ENCODE measurements at regions not wholly inside any gene's neighbourhood (a gene's known extent, or its start where the extent isn't known, plus 50 kb on each side); places are given as distances from the start of the nearest gene placed in this dataset.

DNA sequence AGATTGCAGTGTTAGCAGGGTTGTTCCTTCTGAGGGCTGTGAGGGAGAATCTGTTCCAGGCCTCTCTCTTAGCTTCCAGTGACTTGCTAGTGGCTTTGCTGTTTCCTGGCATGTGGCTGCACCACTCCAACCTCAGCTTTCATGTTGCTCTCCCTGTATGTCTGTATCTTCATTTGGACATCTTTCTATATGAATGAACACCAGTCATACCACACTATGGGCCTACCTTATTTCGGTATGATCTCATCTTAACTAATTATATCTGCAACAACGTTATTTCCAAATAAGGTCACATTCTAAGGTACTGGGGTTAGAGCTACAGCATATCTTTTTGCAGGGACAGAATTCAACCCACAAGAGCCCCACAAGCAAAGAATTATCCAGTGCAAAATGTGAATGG lies 356.7 kb upstream of the UMPS start:
- TF ChIP-seq, protein P1, sequence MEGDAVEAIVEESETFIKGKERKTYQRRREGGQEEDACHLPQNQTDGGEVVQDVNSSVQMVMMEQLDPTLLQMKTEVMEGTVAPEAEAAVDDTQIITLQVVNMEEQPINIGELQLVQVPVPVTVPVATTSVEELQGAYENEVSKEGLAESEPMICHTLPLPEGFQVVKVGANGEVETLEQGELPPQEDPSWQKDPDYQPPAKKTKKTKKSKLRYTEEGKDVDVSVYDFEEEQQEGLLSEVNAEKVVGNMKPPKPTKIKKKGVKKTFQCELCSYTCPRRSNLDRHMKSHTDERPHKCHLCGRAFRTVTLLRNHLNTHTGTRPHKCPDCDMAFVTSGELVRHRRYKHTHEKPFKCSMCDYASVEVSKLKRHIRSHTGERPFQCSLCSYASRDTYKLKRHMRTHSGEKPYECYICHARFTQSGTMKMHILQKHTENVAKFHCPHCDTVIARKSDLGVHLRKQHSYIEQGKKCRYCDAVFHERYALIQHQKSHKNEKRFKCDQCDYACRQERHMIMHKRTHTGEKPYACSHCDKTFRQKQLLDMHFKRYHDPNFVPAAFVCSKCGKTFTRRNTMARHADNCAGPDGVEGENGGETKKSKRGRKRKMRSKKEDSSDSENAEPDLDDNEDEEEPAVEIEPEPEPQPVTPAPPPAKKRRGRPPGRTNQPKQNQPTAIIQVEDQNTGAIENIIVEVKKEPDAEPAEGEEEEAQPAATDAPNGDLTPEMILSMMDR (IDR thresholded peaks at IDR 0.05; ENCODE audit: low read depth, low read length), result no peak
- DNase-seq (ENCODE audit: extremely low read depth, low read depth), result no peak

DNA sequence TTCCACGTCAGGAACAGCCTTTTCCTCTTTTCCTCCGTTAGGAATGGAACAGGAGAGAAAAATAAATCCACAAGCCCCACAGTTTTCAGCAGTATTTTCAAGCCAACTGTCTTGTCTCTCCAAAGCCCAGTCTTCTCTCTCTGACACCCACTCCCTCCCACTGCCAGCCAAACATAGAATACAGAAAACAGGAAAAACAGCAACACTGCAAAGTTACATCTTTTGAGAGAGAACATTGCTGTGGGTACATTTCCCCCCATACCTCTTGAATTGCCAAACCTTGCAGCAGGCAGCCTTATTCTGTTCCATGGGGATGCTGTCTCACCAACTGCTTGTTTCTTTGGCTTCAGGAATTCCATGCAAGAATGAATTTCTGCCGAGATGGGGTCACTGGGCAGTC lies 355.7 kb upstream of the UMPS start:
- no peak for DNase-seq (ENCODE audit: extremely low read depth, low read depth)
- TF ChIP-seq, protein P1 (IDR thresholded peaks at IDR 0.05; ENCODE audit: low read depth, low read length), result no peak

DNA sequence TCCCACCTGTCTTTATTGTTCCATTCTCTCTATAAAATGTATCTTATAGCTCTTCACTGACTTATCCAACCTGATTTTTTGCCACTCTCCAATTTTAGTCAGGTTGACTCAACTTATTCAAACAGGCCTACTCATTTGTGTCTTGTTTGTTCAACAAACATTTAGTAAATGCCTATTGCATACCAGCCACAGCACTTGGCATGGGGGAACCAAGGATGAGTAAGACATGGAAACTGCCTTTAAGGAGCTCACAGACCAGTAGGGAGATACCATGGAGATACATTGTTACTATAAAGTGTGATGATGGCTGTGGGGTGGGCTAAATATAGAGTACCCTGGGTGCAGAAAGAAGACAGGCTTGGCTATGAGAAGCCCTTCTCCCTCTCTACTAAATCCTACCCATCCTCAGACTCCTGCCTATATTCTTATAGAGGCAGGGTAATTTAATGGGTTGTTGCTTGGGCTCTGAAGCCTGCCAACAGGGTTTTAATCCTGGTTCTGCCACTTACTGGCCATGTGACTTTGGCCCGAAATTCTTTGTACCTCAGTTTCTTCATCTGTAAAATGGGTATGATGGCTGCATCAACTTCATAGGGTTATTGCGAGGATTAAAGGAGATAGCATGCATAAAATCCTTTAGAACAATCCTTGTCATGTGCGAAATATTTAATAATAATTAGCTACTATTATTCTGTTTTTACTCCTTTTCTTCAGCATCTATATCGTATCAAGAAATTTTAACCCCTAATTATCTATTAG lies 348.5 kb upstream of the UMPS start:
- DNase-seq (ENCODE audit: extremely low read depth, low read depth), result no peak
- TF ChIP-seq, protein P1 (IDR thresholded peaks at IDR 0.05; ENCODE audit: low read depth, low read length), result no peak

DNA sequence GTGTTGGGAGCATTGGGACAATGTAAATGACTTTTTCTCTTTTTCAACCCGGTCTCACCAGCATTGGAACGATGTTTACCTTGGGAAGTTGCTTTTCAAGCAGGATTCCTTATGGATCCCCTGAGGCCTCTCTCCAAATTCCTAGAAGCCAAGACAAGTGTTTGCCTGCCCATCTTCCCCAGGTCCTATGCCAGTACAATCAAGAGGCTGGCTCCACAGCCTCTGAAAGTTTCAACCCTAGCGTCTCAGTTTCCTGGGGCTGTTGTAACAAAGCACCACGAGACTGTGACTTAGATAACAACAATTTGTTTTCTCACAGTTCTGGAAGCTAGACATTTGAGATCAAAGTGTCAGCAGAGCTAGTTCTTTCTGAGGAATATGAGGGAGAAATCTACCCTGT lies 347.2 kb upstream of the UMPS start:
- TF ChIP-seq, protein P1 (IDR thresholded peaks at IDR 0.05; ENCODE audit: low read depth, low read length), result no peak
- DNase-seq (ENCODE audit: extremely low read depth, low read depth), result no peak

DNA sequence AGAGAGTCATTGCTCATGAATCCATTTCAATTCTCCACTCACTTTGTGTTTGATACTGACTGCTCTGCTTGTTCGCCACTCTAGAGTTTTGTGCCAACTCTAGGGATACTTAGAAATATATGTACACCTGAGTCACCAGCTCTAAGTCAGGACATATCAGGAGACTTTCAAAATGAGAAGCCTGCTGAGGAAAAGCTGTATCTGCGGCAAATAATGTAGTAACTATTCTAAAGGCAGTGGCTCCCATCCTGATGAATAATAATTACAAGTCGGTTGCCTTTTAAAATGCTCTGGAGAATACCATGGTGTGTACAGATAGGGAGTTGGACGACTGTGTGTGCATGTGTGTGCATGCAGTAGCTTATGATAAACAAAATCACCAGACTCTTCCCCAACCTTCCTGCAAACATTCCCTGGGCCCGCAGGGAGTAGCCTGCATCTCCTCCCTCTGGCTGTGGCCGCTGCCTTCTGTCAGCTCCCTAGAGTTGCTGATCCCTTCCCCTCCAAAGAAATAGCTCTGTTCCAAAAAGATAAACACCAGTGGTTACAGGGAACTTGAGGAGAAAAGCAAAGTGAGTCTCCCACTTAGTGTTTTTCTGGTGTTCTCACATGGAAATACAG lies 346.3 kb upstream of the UMPS start:
- TF ChIP-seq, protein P1 (IDR thresholded peaks at IDR 0.05; ENCODE audit: low read depth, low read length), result no peak
- DNase-seq (ENCODE audit: extremely low read depth, low read depth), result no peak

DNA sequence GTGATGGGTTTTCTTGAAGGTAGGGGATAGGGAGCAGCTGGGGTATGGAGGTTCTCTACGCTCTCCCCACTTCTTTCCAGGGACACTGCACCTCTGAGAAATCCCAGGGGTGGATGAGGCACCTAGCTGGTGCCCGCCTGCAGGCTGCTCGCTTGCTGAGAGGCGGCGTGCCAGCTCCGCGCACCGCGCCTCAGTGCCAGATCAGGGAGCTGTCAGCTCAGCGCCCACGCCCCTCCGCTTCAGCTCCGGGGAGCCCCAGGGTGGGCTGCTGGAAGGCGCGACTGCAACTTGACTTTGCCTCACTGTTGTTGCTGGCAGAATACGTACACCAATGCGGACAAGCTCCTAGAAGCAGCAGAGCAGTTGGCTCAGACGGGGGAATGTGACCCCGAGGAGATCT lies 345.7 kb upstream of the UMPS start:
- no peak for DNase-seq (ENCODE audit: extremely low read depth, low read depth)
- TF ChIP-seq, protein P1 (IDR thresholded peaks at IDR 0.05; ENCODE audit: low read depth, low read length), result no peak

DNA sequence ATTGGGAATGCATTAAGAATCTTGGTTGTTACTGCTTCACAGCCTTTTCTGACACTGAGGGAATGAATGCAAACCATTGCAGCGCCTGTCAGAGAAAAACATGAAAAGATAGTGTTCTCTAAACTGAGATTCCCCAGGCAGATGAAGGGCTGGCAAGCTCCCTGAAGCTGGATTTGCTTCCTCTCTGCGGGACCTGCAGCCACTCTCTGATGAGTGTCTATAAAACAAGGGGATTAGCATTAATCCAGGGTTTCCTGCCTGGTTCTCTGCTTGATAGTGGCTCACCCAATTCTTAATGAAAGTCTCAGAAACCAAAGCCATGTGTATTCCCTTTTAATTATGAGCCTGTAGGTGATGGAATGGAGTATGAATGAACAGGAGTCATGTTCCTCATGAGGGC lies 344.3 kb upstream of the UMPS start:
- no peak for DNase-seq (ENCODE audit: extremely low read depth, low read depth)
- TF ChIP-seq, protein P1 (IDR thresholded peaks at IDR 0.05; ENCODE audit: low read depth, low read length), result no peak
